CD4-positive, alpha-beta T cell treated with Interleukin-6 at 100 ng/mL for 8 hours (primary cell): ENCODE measurements at regions not wholly inside any gene's neighbourhood (a gene's known extent, or its start where the extent isn't known, plus 50 kb on each side); places are given as distances from the start of the nearest gene placed in this dataset.

Experiments
- DNase-seq: peaks from one replicate; pipeline ENCODE4 v3.0.0-alpha.2; 2020; ENCODE audit warnings: mixed read lengths, low spot score

DNA sequence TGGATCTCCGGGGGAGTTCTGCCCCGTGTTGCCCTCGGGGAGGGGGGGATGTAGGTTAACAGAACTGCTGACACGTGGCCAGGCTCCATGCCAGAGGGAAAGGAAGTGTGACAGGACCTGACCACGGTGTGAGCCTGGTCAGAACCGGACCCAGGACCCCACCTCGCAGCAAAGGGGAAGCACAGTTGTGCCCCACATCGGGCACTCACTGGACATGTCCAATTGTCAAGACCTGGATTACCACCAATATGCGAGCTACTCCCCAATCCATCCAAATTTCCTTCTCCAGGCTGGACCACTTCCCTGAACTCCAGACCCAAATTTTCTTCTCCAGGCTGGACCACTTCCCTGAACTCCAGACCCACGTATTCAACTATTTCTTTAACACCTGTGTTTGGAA is 78.8 kb upstream of the PIWIL1 start:
- DNase-seq, result no peak

- DNase-seq, result no peak
Measured at GRCh38 chr12:130263025-130263424, 74.7 kb upstream of the PIWIL1 start.

GRCh38 chr12:130263996-130264395 is 73.7 kb upstream of the PIWIL1 start:
- DNase-seq, result no peak

DNA sequence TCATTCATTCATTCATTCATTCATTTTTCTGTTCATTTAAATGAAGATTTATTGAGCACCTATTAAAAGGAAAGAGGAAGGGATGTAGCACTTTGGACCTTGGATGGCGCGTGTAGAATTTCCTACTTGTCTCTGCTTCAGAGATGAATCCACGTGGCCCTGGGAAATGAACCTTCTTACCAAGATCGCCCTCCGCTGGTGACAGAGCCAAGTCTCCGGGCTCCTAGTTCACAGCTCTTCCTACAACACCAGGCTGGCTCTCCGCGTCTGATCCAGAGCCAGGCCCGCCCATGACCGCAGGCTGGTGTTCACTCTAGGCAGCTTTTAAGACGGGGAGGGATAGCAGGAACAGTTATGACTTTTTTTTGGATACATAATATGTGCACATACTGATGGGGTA is 70.9 kb upstream of the PIWIL1 start:
- DNase-seq, result no peak

DNA sequence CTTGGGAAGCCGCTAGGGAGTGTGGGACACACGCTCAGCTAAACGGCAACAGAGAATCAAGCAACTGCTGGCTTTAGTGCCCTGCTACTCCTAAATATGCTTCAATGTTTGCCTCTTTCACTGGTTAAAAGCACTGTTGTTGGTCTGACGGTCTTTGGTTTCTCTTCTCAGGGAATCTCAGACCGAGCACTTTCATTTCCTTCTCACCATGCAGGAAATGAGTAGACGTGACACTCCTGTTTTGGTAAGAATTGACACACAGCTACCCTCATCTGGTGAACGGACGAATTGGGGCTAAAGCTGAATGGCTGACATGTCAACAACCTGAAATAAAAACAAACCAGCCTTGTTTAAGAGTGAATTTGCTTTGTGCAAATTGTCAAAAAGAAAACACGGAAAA is 57.5 kb upstream of the PIWIL1 start:
- no peak for DNase-seq

DNA sequence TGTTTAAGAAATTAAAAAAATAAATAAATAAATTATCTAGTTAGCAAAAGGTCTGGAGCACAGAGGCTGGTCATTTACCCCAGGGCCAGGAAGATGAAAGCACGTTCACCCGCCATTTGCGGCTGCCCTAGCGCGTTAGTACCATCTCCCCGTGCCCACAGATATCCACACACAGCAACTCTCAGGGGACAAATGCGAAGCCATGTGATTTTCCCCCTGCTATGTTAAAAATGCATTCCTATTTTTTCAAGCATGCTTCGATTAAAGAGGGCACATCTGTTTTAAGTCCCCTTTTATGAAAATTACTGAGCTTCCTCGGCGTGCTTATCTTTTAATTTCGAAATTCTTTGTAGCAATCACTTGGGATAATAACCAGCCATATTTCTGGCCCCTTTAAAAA is 56.9 kb upstream of the PIWIL1 start:
- DNase-seq, result no peak

GRCh38 chr12:130281153-130281799 is 56.4 kb upstream of the PIWIL1 start:
- DNase-seq, result peak; percentile 4

GRCh38 chr12:130286041-130286440 is 51.6 kb upstream of the PIWIL1 start:
- DNase-seq, result no peak

DNA sequence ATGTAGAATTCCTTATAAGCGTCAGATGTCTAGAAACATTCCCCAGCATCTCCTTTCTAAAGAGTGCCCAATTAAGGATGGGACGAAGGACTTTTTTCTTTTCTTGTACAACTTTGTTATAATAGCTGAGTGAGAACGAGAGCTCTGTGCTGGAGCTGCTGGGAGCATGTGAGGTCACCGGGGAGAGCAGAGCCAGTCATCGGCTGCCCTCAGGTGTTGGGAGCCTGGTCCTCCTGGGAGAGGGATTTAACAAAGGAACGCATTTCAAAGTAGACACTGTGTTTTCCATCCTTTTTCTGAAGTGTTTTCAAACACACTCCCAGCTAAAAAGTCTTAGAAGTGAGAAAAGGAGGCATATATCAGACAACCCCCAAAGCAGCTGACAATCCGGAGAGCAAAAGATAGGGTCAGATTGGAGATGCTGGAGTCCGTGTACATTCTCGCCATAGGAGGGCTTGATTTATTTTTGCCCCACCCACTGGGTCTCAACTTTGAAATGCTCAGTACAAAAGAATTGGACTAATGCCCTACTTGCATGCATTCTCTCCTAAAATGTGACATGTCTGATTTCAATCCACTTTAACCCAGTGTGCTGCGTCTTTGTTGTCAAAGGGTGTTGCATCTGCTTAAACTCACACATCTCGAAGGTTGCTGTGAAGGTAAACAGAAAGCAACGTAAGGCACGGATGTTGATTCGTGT is 50.8 kb upstream of the PIWIL1 start:
- no peak for DNase-seq
